Trophoblast cell (in vitro differentiated cells and primary cell): ENCODE measurements at regions not wholly inside any gene's neighbourhood (a gene's known extent, or its start where the extent isn't known, plus 50 kb on each side); places are given as distances from the start of the nearest gene placed in this dataset.

Source experiments
- DNase-seq, 2 donors: peaks; one replicate each; pipeline ENCODE4 v3.0.0-alpha.2; 2016
- H2AFZ ChIP-seq: 2 replicates; pipeline ENCODE4 v1.6.1; 2013; ENCODE audit warnings: low read length, moderate library complexity, mild to moderate bottlenecking; ENCODE audit not compliant: insufficient read depth, poor library complexity
- H2AK5ac ChIP-seq: 2 replicates; pipeline ENCODE4 v1.6.1; 2013; ENCODE audit warnings: mild to moderate bottlenecking, low read length
- H2BK120ac ChIP-seq: 2 replicates; pipeline ENCODE4 v1.6.1; 2013; ENCODE audit warnings: low read length, mild to moderate bottlenecking, moderate library complexity; ENCODE audit not compliant: insufficient read depth, poor library complexity
- H2BK12ac ChIP-seq: 2 replicates; pipeline ENCODE4 v1.6.1; 2013; ENCODE audit warnings: mild to moderate bottlenecking, low read length, moderate library complexity
- H2BK5ac ChIP-seq: 2 replicates; pipeline ENCODE4 v1.6.1; 2013; ENCODE audit warnings: low read length, low read depth, moderate library complexity, mild to moderate bottlenecking; ENCODE audit not compliant: poor library complexity
- H3K14ac ChIP-seq: 2 replicates; pipeline ENCODE4 v1.6.1; 2013; ENCODE audit warnings: mild to moderate bottlenecking, low read length
- H3K18ac ChIP-seq: 2 replicates; pipeline ENCODE4 v1.6.1; 2013; ENCODE audit warnings: mild to moderate bottlenecking, low read length
- H3K23ac ChIP-seq: 2 replicates; pipeline ENCODE4 v1.6.1; 2013; ENCODE audit warnings: low read length
- H3K27ac ChIP-seq: 2 replicates; pipeline ENCODE4 v1.5.1; 2013; ENCODE audit warnings: low read depth, mild to moderate bottlenecking, inconsistent platforms, low read length, moderate library complexity
- H3K27me3 ChIP-seq: 2 replicates; pipeline ENCODE4 v1.6.1; 2013; ENCODE audit warnings: inconsistent platforms, mild to moderate bottlenecking, low read length, moderate library complexity; ENCODE audit not compliant: insufficient read depth
- H3K36me3 ChIP-seq, 2 experiments: 1 replicate in 1 of 2; 2 replicates in 1 of 2; pipeline ENCODE4 v1.6.1; 2013; ENCODE audit warnings: low read length in 2 of 2, mild to moderate bottlenecking in 2 of 2, moderate library complexity in 1 of 2; ENCODE audit not compliant: insufficient read depth in 2 of 2, control insufficient read depth in 1 of 2
- H3K4ac ChIP-seq: 2 replicates; pipeline ENCODE4 v1.6.1; 2013; ENCODE audit warnings: low read depth, mild to moderate bottlenecking, low read length, moderate library complexity
- H3K4me1 ChIP-seq, 2 experiments: 1 replicate in 1 of 2; 2 replicates in 1 of 2; pipeline ENCODE4 v1.6.1; 2013; ENCODE audit warnings: low read length in 2 of 2, mild to moderate bottlenecking in 2 of 2, moderate library complexity in 1 of 2; ENCODE audit not compliant: insufficient read depth in 2 of 2, control insufficient read depth in 1 of 2
- H3K4me2 ChIP-seq: 2 replicates; pipeline ENCODE4 v1.6.1; 2013; ENCODE audit warnings: inconsistent platforms, mild to moderate bottlenecking, low read length, moderate library complexity
- H3K4me3 ChIP-seq: 2 replicates; pipeline ENCODE4 v1.5.1; 2013; ENCODE audit warnings: mild to moderate bottlenecking, low read depth, low read length, inconsistent platforms
- H3K79me1 ChIP-seq: one replicate; pipeline ENCODE4 v1.6.1; 2013; ENCODE audit warnings: low read length
- H3K79me2 ChIP-seq: 2 replicates; pipeline ENCODE4 v1.6.1; 2013; ENCODE audit warnings: low read length, mild to moderate bottlenecking; ENCODE audit not compliant: control insufficient read depth, insufficient read depth, poor library complexity
- H3K9ac ChIP-seq: 2 replicates; pipeline ENCODE4 v1.6.1; 2013; ENCODE audit warnings: mild to moderate bottlenecking, low read length
- H3K9me3 ChIP-seq: 2 replicates; pipeline ENCODE4 v1.6.1; 2013; ENCODE audit warnings: low read depth, mild to moderate bottlenecking, control low read depth, inconsistent platforms, low read length; ENCODE audit not compliant: insufficient read depth
- H4K12ac ChIP-seq: 2 replicates; pipeline ENCODE4 v1.6.1; 2013; ENCODE audit warnings: low read depth, mild to moderate bottlenecking, low read length, moderate library complexity
- H4K8ac ChIP-seq: 2 replicates; pipeline ENCODE4 v1.6.1; 2013; ENCODE audit warnings: low read depth, mild to moderate bottlenecking, low read length, moderate library complexity
- H4K91ac ChIP-seq: one replicate; pipeline ENCODE4 v1.6.1; 2013; ENCODE audit warnings: low read depth, mild to moderate bottlenecking, low read length, moderate library complexity
- WGBS: extraction: QIAGEN DNeasy Blood & Tissue Kit; methylation state at CpG from one replicate; pipeline ENCODE4 v1.1.7; 2013; ENCODE audit warnings: missing lambda C conversion rate; ENCODE audit not compliant: insufficient read length, insufficient coverage; ENCODE audit errors: extremely low coverage; 5-methylcytosine and 5-hydroxymethylcytosine counted together

DNA sequence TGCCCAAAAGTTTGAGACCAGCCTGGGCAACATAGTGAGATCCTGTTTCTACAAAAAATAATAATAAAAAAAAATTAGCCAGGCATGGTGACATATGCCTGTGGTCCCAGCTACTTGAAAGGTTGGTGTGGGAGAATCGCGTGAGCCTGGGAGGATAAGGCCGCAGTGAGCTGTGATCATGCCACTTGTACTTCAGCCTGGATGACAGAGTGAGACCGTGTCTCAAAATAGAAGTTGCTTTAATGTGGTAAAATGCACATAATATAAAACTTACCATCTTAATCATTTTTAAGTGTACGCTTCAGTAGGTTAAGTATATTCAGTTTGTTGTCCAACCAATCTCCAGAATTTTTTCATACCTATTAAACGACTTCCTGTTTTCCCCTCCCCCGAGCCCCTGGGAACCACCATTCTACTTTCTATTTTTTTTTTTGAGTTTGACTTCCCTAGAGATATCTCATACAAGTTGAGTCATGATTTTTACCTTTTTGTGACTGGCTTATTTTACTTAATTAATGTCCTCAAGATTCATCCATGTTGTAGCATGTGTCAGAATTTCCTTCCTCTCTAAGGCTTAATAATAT lies 120.1 kb upstream of the POC5 start:
- Histone ChIP-seq H4K8ac (no peak overlapping the region), H3K23ac (no peak overlapping the region), H3K4me3 (no peak overlapping the region), H3K4me2 (no peak overlapping the region), H4K91ac (no peak overlapping the region), H3K79me1 (no peaks in the 10 kb centered on the region), H2BK5ac (no peak overlapping the region), H3K36me3 (no peaks in the 10 kb centered on the region), H2BK12ac (no peak overlapping the region), H3K27me3 (no peaks in the 10 kb centered on the region), H3K9ac (no peak overlapping the region), H3K4ac (no peak overlapping the region), H2AK5ac (no peak overlapping the region), H3K18ac (no peak overlapping the region), H3K9me3 (no peaks in the 10 kb centered on the region), H2BK120ac (no peak overlapping the region), H3K14ac (no peak overlapping the region), H3K79me2 (no peaks in the 10 kb centered on the region), H2AFZ (no peak overlapping the region), H3K27ac (no peak overlapping the region), H3K4me1 (no peaks in the 10 kb centered on the region), H4K12ac (no peak overlapping the region)
- WGBS: no CpG with 5 or more reads among the region's 7 CpGs
- DNase-seq: no peak

DNA sequence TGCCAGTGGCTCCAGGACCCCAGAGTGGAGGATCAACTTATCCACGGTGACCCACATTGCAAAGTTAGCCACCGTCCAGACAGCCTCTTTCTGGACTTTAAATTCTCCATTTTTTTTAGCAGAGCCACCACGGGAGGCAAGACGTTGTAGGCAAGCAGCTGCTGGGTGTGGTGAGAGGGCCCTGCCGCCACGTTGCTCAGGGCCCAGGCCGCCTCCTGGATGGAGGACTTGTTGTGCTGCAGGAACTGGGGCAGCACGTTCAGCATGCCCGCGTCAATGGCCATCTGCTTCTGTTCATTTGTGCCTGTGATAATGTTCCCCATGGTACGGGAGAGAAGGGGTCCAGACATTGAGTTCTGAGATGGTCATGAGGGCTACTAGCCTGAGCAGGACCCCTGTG lies 114.3 kb upstream of the POC5 start:
- H3K27me3 ChIP-seq: no peaks in the 10 kb centered on the region
- H3K4me3 ChIP-seq: no peak overlapping the region
- no peak overlapping the region for H2BK12ac ChIP-seq
- no peak overlapping the region for H3K9ac ChIP-seq
- no peak overlapping the region for H3K4ac ChIP-seq
- H3K36me3 ChIP-seq: no peaks in the 10 kb centered on the region
- no peak overlapping the region for H3K4me2 ChIP-seq
- H3K27ac ChIP-seq: no peak overlapping the region
- no peak overlapping the region for H4K91ac ChIP-seq
- DNase-seq: no peak
- H2BK5ac ChIP-seq: no peak overlapping the region
- no peaks in the 10 kb centered on the region for H3K4me1 ChIP-seq
- H2BK120ac ChIP-seq: no peak overlapping the region
- H4K8ac ChIP-seq: no peak overlapping the region
- no CpG with 5 or more reads among the region's 11 CpGs for WGBS
- H3K14ac ChIP-seq: no peak overlapping the region
- no peaks in the 10 kb centered on the region for H3K79me1 ChIP-seq
- no peak overlapping the region for H3K23ac ChIP-seq
- H2AK5ac ChIP-seq: no peak overlapping the region
- no peaks in the 10 kb centered on the region for H3K9me3 ChIP-seq
- no peak overlapping the region for H3K18ac ChIP-seq
- H3K79me2 ChIP-seq: no peaks in the 10 kb centered on the region
- no peak overlapping the region for H4K12ac ChIP-seq
- no peak overlapping the region for H2AFZ ChIP-seq

DNA sequence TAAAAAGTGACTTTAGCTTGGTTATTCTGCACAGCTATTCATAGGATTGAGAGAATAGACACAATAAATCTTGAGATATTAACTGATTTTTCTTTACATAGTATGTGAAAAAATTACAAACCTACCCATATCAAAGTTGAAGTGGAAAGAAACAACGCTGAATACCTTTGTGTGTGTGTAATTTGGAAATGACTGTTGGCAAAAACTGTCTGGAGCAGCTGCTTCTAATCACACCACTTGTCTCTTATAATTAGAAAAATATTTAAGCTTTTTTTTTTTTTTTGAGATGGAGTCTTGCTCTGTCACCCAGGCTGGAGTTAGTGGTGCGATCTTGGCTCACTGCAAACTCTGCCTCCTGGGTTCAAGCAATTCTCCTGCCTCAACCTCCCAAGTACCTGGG lies 110.8 kb upstream of the POC5 start:
- H3K4me1 ChIP-seq: no peaks in the 10 kb centered on the region
- H4K8ac ChIP-seq: no peak overlapping the region
- no peak overlapping the region for H2BK12ac ChIP-seq
- no peak overlapping the region for H2BK5ac ChIP-seq
- no peak overlapping the region for H3K9ac ChIP-seq
- H2AK5ac ChIP-seq: no peak overlapping the region
- H3K79me1 ChIP-seq: no peaks in the 10 kb centered on the region
- no peak overlapping the region for H3K14ac ChIP-seq
- H4K91ac ChIP-seq: no peak overlapping the region
- no peak overlapping the region for H3K18ac ChIP-seq
- no peak overlapping the region for H2BK120ac ChIP-seq
- no peak overlapping the region for H4K12ac ChIP-seq
- WGBS: no CpG with 5 or more reads among the region's 2 CpGs
- no peak overlapping the region for H3K4ac ChIP-seq
- DNase-seq: no peak
- H2AFZ ChIP-seq: no peak overlapping the region
- no peak overlapping the region for H3K27ac ChIP-seq
- H3K27me3 ChIP-seq: no peaks in the 10 kb centered on the region
- peaks cover 1% of the 10 kb centered on the region for H3K9me3 ChIP-seq
- H3K36me3 ChIP-seq: no peaks in the 10 kb centered on the region
- H3K23ac ChIP-seq: no peak overlapping the region
- no peak overlapping the region for H3K4me2 ChIP-seq
- no peaks in the 10 kb centered on the region for H3K79me2 ChIP-seq
- H3K4me3 ChIP-seq: no peak overlapping the region

DNA sequence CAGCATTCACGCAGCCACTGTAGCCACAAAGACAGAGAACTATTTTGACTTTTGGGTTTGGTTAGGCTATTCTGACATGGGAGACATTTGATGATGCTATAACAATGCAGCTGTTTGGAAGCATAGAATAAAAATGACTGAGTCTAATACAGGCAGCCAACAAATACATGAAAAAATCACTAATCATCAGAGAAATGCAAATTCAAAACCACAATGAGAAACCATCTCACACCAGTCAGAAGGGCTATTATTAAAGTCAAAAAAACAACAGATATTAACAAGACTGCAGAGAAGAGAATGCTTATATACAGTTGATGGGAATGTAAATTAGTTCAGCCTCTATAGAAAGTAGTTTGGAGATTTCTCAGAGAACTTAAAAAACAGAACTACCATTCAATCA lies 107.1 kb upstream of the POC5 start:
- Histone ChIP-seq H3K4me3 (no peak overlapping the region), H3K23ac (no peak overlapping the region), H2AK5ac (no peak overlapping the region), H3K79me1 (no peaks in the 10 kb centered on the region), H2BK120ac (no peak overlapping the region), H2BK5ac (no peak overlapping the region), H2AFZ (no peak overlapping the region), H4K12ac (no peak overlapping the region), H4K8ac (no peak overlapping the region), H4K91ac (no peak overlapping the region), H3K79me2 (no peaks in the 10 kb centered on the region), H3K18ac (no peak overlapping the region), H3K27me3 (no peaks in the 10 kb centered on the region), H3K4me2 (no peak overlapping the region), H3K27ac (no peak overlapping the region), H3K4ac (no peak overlapping the region), H3K4me1 (no peaks in the 10 kb centered on the region), H3K36me3 (no peaks in the 10 kb centered on the region), H3K9ac (no peak overlapping the region), H3K9me3 (peaks cover 1% of the 10 kb centered on the region), H2BK12ac (no peak overlapping the region), H3K14ac (no peak overlapping the region)
- no CpG with 5 or more reads among the region's 1 CpG for WGBS
- no peak for DNase-seq
